IMR-90 (cell line): ENCODE measurements at regions not wholly inside any gene's neighbourhood (a gene's known extent, or its start where the extent isn't known, plus 50 kb on each side); places are given as distances from the start of the nearest gene placed in this dataset.

Experiments used
- ATAC-seq: fragments of 200-7000 bp; cut with Tn5 transposase; 2 replicates; pipeline ENCODE4 v1.9.1; 2020; ENCODE audit warnings: low read depth, mild to moderate bottlenecking, moderate library complexity
- BruUV-seq: library from RNA; stranded (reverse); fragments of 400-500 nt; replicated peaks from 2 replicates; lab custom pipeline; 2021; lab: Mats Ljungman, UMichigan
- CTCF ChIA-PET: fragments of 300-600 bp; formaldehyde crosslinking; extraction: SDS; loops from one replicate; lab custom pipeline; 2021; ENCODE audit warnings: antibody characterized with exemption; lab: Yijun Ruan, JAX
- POLR2A ChIA-PET: fragments of 300-600 bp; sonication (Branson Sonifier 250); formaldehyde crosslinking; loops from one replicate; lab custom pipeline; 2022; ENCODE audit warnings: antibody characterized with exemption; ENCODE audit not compliant: unreplicated experiment; lab: Charles Lee
- DNase-seq: peaks from one replicate; pipeline ENCODE4 v3.0.0; 2013
- H2AFZ ChIP-seq: replicated peaks from 2 replicates; pipeline ENCODE3; 2013; ENCODE audit warnings: low read length, mild to moderate bottlenecking; ENCODE audit not compliant: poor library complexity
- H2AK5ac ChIP-seq: 2 replicates; pipeline ENCODE4 v1.6.1; 2013; ENCODE audit warnings: low read depth, low read length, inconsistent platforms
- H2AK9ac ChIP-seq: replicated peaks from 2 replicates; pipeline ENCODE3; 2013; ENCODE audit warnings: mild to moderate bottlenecking, low read depth, low read length, moderate library complexity; ENCODE audit not compliant: poor library complexity
- H2BK120ac ChIP-seq: 2 replicates; pipeline ENCODE4 v1.6.1; 2013; ENCODE audit warnings: low read depth, low read length, inconsistent platforms
- H2BK15ac ChIP-seq: 3 replicates; pipeline ENCODE4 v1.6.1; 2013; ENCODE audit warnings: low read depth, low read length, inconsistent platforms
- H2BK20ac ChIP-seq: 2 replicates; pipeline ENCODE4 v1.6.1; 2013; ENCODE audit warnings: low read depth, mild to moderate bottlenecking, inconsistent platforms, low read length, moderate library complexity
- H2BK5ac ChIP-seq: 2 replicates; pipeline ENCODE4 v1.6.1; 2013; ENCODE audit warnings: mild to moderate bottlenecking, low read depth, low read length, inconsistent platforms; ENCODE audit not compliant: poor library complexity, severe bottlenecking
- H3K14ac ChIP-seq: replicated peaks from 2 replicates; pipeline ENCODE4 v1.6.1; 2013; ENCODE audit warnings: low read depth, low read length, inconsistent platforms
- H3K18ac ChIP-seq: 2 replicates; pipeline ENCODE4 v1.6.1; 2013; ENCODE audit warnings: low read depth, low read length, control low read depth
- H3K23ac ChIP-seq: 2 replicates; pipeline ENCODE4 v1.6.1; 2013; ENCODE audit warnings: low read depth, low read length, inconsistent platforms
- H3K27ac ChIP-seq: 2 replicates; pipeline ENCODE4 v1.5.1; 2013; ENCODE audit warnings: mild to moderate bottlenecking, control low read depth, low read length; ENCODE audit not compliant: insufficient read depth
- H3K27me3 ChIP-seq: 2 replicates; pipeline ENCODE4 v1.6.1; 2013; ENCODE audit warnings: low read length; ENCODE audit not compliant: control insufficient read depth, insufficient read depth
- H3K36me3 ChIP-seq: 2 replicates; pipeline ENCODE4 v1.6.1; 2013; ENCODE audit warnings: low read length, mixed read lengths; ENCODE audit not compliant: control insufficient read depth, insufficient read depth
- H3K4ac ChIP-seq: 2 replicates; pipeline ENCODE4 v1.6.1; 2013; ENCODE audit warnings: low read depth, low read length, inconsistent platforms
- H3K4me1 ChIP-seq: 2 replicates; pipeline ENCODE4 v1.6.1; 2013; ENCODE audit warnings: low read length, mixed read lengths; ENCODE audit not compliant: control insufficient read depth, insufficient read depth
- H3K4me2 ChIP-seq: 2 replicates; pipeline ENCODE4 v1.6.1; 2013; ENCODE audit warnings: low read depth, mild to moderate bottlenecking, control low read depth, low read length, moderate library complexity
- H3K4me3 ChIP-seq: 2 replicates; pipeline ENCODE4 v1.5.1; 2013; ENCODE audit warnings: low read depth, mild to moderate bottlenecking, control low read depth, low read length, moderate library complexity; ENCODE audit not compliant: insufficient read depth
- H3K56ac ChIP-seq: 2 replicates; pipeline ENCODE4 v1.6.1; 2013; ENCODE audit warnings: low read length, inconsistent platforms; ENCODE audit not compliant: insufficient read depth; ENCODE audit errors: extremely low read depth
- H3K79me1 ChIP-seq, 2 experiments: 2 replicates each; pipeline ENCODE4 v1.6.1; 2013; ENCODE audit warnings: low read length in 2 of 2, inconsistent platforms in 1 of 2, low read depth in 1 of 2
- H3K9ac ChIP-seq: 2 replicates; pipeline ENCODE4 v1.6.1; 2013; ENCODE audit warnings: low read depth, low read length, control low read depth
- H3K9me1 ChIP-seq: 2 replicates; pipeline ENCODE4 v1.6.1; 2013; ENCODE audit warnings: low read length, inconsistent platforms; ENCODE audit not compliant: insufficient read depth
- H3K9me3 ChIP-seq: 2 replicates; pipeline ENCODE4 v1.6.1; 2013; ENCODE audit warnings: low read length; ENCODE audit not compliant: control insufficient read depth, insufficient read depth
- H4K20me1 ChIP-seq: 2 replicates; pipeline ENCODE4 v1.6.1; 2013; ENCODE audit warnings: low read length, inconsistent platforms; ENCODE audit not compliant: insufficient read depth
- H4K5ac ChIP-seq: 2 replicates; pipeline ENCODE4 v1.6.1; 2013; ENCODE audit warnings: mild to moderate bottlenecking, low read depth, low read length, control low read depth
- H4K8ac ChIP-seq, 2 experiments: 2 replicates each; pipeline ENCODE4 v1.6.1; 2013; ENCODE audit warnings: low read depth in 2 of 2, low read length in 2 of 2, control low read depth in 1 of 2, inconsistent platforms in 1 of 2
- H4K91ac ChIP-seq: 2 replicates; pipeline ENCODE4 v1.6.1; 2013; ENCODE audit warnings: low read depth, low read length, inconsistent platforms; ENCODE audit not compliant: insufficient read depth
- CEBPB ChIP-seq: IDR thresholded peaks from 2 replicates; pipeline ENCODE4 v1.6.1; 2012; ENCODE audit warnings: low read depth, low read length, improper control_type of control experiment
- CHD1 ChIP-seq: IDR thresholded peaks from 2 replicates; pipeline ENCODE4 v1.6.1; 2012; ENCODE audit warnings: low read depth, low read length, improper control_type of control experiment
- ELK1 ChIP-seq: fragments of 150-350 bp; IDR thresholded peaks from 2 replicates; pipeline ENCODE4 v1.6.1; 2016; ENCODE audit warnings: low read depth, mild to moderate bottlenecking, low read length, moderate library complexity, borderline replicate concordance
- MAFK ChIP-seq: IDR thresholded peaks from 2 replicates; pipeline ENCODE4 v1.6.1; 2012; ENCODE audit warnings: low read depth, low read length, improper control_type of control experiment
- MAZ ChIP-seq: IDR thresholded peaks from 2 replicates; pipeline ENCODE4 v1.6.1; 2012; ENCODE audit warnings: low read depth, mild to moderate bottlenecking, low read length, improper control_type of control experiment, moderate library complexity, borderline replicate concordance
- NFE2L2 ChIP-seq: fragments of 150-350 bp; IDR thresholded peaks from 2 replicates; pipeline ENCODE4 v1.6.1; 2016; ENCODE audit warnings: low read depth, mild to moderate bottlenecking, low read length
- POLR2A ChIP-seq: IDR thresholded peaks from 2 replicates; pipeline ENCODE4 v1.6.1; 2012; ENCODE audit warnings: mild to moderate bottlenecking, low read depth, low read length
- RAD21 ChIP-seq: IDR thresholded peaks from 2 replicates; pipeline ENCODE4 v1.6.1; 2012; ENCODE audit warnings: low read length, improper control_type of control experiment
- RCOR1 ChIP-seq: IDR thresholded peaks from 2 replicates; pipeline ENCODE4 v1.6.1; 2012; ENCODE audit warnings: mild to moderate bottlenecking, low read length, improper control_type of control experiment; ENCODE audit not compliant: insufficient replicate concordance
- RFX5 ChIP-seq: IDR thresholded peaks from 2 replicates; pipeline ENCODE4 v1.8.0; 2012; ENCODE audit warnings: low read depth, mild to moderate bottlenecking, low read length, moderate library complexity
- SMC3 ChIP-seq: fragments of 150-350 bp; IDR thresholded peaks from 2 replicates; pipeline ENCODE4 v1.6.1; 2016; ENCODE audit warnings: low read depth, mild to moderate bottlenecking, antibody characterized with exemption, low read length, moderate library complexity
- WGBS, 2 experiments: methylation state at CpG; one replicate each; pipeline versions ENCODE4 v1.1.5 to v1.1.7; 2013; ENCODE audit warnings: missing lambda C conversion rate in 2 of 2; ENCODE audit not compliant: insufficient read length in 1 of 2; ENCODE audit errors: extremely low coverage in 2 of 2; 5-methylcytosine and 5-hydroxymethylcytosine counted together
- dilution Hi-C: fragments of 300-500 bp; cut with HindIII; formaldehyde crosslinking; loops from one replicate; pipeline ENCODE4 v1.14.3; 2018; ENCODE audit warnings: low sequenced_read_pairs; ENCODE audit not compliant: unreplicated experiment
- in situ Hi-C: fragments of 300-500 bp; cut with MboI; formaldehyde crosslinking; loops from 3 replicates; pipeline ENCODE4 v1.14.3; 2019; ENCODE audit warnings: low sequenced_read_pairs, inconsistent platforms, mixed read lengths
- intact Hi-C: fragments of 100-400 bp; cut with micrococcal nuclease; formaldehyde crosslinking; loops from 2 replicates; pipeline ENCODE4 v1.10.0; 2022
- TF ChIP-seq, protein P1 (sequence below): conservative IDR thresholded peaks from 2 replicates; pipeline ENCODE4 v1.5.1; 2012; ENCODE audit warnings: mild to moderate bottlenecking, low read depth, low read length, improper control_type of control experiment

DNA sequence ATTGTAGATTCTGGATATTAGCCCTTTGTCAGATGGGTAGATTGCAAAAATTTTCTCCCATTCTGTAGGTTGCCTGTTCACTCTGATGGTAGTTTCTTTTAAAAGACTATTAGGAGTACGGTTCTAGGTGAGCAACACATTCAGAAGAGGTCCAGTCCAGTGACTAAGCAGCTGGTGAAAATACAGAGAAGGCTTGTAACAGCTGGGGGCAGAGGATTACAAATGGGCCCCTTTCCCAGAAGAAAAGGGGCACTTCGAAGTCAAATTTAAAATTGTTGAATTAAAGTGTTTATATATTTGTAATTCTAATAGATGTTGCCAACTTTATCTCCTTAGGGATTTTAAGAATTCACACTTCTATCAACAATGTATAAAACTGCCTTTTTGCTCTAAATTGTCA is 720.5 kb downstream of the TLE4 start:
- H2BK20ac ChIP-seq, result no peak overlapping the region
- in situ Hi-C loops, result no loop called here
- H3K27me3 ChIP-seq, result no peaks in the 10 kb centered on the region
- no peak for TF ChIP-seq MAFK
- no peak for TF ChIP-seq ELK1
- no peak for TF ChIP-seq POLR2A
- TF ChIP-seq RCOR1, result no peak
- TF ChIP-seq RAD21, result no peak
- TF ChIP-seq RFX5, result no peak
- no peak for TF ChIP-seq MAZ
- no peak for TF ChIP-seq SMC3
- TF ChIP-seq, protein P1, sequence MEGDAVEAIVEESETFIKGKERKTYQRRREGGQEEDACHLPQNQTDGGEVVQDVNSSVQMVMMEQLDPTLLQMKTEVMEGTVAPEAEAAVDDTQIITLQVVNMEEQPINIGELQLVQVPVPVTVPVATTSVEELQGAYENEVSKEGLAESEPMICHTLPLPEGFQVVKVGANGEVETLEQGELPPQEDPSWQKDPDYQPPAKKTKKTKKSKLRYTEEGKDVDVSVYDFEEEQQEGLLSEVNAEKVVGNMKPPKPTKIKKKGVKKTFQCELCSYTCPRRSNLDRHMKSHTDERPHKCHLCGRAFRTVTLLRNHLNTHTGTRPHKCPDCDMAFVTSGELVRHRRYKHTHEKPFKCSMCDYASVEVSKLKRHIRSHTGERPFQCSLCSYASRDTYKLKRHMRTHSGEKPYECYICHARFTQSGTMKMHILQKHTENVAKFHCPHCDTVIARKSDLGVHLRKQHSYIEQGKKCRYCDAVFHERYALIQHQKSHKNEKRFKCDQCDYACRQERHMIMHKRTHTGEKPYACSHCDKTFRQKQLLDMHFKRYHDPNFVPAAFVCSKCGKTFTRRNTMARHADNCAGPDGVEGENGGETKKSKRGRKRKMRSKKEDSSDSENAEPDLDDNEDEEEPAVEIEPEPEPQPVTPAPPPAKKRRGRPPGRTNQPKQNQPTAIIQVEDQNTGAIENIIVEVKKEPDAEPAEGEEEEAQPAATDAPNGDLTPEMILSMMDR, result no peak
- no peak for TF ChIP-seq NFE2L2
- TF ChIP-seq CEBPB, result no peak
- no peak for TF ChIP-seq CHD1
- H3K4me3 ChIP-seq, result no peak overlapping the region
- H2BK5ac ChIP-seq, result no peak overlapping the region
- no peak overlapping the region for H3K14ac ChIP-seq
- H3K56ac ChIP-seq, result no peak overlapping the region
- CTCF ChIA-PET, result no interaction called here
- no TSS peak for BruUV-seq
- H2BK120ac ChIP-seq, result no peak overlapping the region
- no peaks in the 10 kb centered on the region for H3K9me3 ChIP-seq
- no peaks in the 10 kb centered on the region for H3K4me1 ChIP-seq
- H4K8ac ChIP-seq, result no peak overlapping the region
- DNase-seq, result no peak
- no peak overlapping the region for H3K27ac ChIP-seq
- POLR2A ChIA-PET, result no interaction called here
- H4K5ac ChIP-seq, result no peak overlapping the region
- no peak overlapping the region for H2AK5ac ChIP-seq
- H3K4ac ChIP-seq, result no peak overlapping the region
- no peak overlapping the region for H3K23ac ChIP-seq
- H2BK15ac ChIP-seq, result no peak overlapping the region
- no peaks in the 10 kb centered on the region for H3K36me3 ChIP-seq
- H3K79me1 ChIP-seq, result no peaks in the 10 kb centered on the region
- no peak overlapping the region for H2AK9ac ChIP-seq
- H2AFZ ChIP-seq, result no peak overlapping the region
- H3K9ac ChIP-seq, result no peak overlapping the region
- ATAC-seq, result no peak
- WGBS, 2 experiments, result no CpG with 5 or more reads among the region's 2 CpGs
- H4K20me1 ChIP-seq, result no peaks in the 10 kb centered on the region
- H4K91ac ChIP-seq, result no peak overlapping the region
- dilution Hi-C loops, result no loop called here
- intact Hi-C loops, result no loop called here
- no peaks in the 10 kb centered on the region for H3K9me1 ChIP-seq
- H3K18ac ChIP-seq, result no peak overlapping the region
- H3K4me2 ChIP-seq, result no peak overlapping the region
